Hematopoietic multipotent progenitor cell treated with erythropoietin and hydrocortisone succinate and interleukin-3 and kit ligand, for 15 days (in vitro differentiated cells): ENCODE measurements at regions not wholly inside any gene's neighbourhood (a gene's known extent, or its start where the extent isn't known, plus 50 kb on each side); places are given as distances from the start of the nearest gene placed in this dataset.
"Not testable (repeated sequence)": the region's sequence is repeated elsewhere in the genome, so short reads cannot be mapped to it uniquely, and the experiment has no call there.

Source experiments
- DNase-seq: peaks from one replicate; pipeline ENCODE4 v3.0.0-alpha.2; 2015; ENCODE audit warnings: low spot score

DNA sequence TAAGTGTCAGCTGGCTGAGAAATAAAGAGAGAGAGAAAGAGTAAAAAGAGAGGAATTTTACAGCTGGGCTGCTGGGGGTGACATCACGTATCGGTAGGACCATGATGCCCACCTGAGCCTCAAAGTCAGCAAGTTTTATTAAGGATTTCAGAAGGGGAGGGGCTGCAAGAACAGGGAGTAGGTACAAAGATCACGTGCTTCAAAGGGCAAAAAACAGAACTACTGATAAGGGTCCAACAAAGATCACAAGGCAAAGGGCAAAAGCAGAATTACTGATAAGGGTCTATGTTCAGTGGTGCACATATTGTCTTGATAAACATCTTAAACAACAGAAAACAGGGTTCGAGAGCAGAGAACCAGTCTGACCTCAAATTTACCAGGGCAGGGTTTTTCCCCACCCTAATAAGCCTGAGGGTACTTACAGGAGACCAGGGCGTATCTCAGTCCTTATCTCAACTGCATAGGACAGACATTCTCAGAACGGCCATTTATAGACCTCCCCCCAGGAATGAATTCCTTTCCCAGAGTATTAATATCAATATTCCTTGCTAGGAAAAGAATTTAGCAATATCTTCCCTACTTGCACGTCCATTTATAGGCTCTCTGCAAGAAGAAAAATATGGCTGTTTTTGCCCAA lies 128.3 kb upstream of the PZP start:
- DNase-seq: not testable (repeated sequence)

DNA sequence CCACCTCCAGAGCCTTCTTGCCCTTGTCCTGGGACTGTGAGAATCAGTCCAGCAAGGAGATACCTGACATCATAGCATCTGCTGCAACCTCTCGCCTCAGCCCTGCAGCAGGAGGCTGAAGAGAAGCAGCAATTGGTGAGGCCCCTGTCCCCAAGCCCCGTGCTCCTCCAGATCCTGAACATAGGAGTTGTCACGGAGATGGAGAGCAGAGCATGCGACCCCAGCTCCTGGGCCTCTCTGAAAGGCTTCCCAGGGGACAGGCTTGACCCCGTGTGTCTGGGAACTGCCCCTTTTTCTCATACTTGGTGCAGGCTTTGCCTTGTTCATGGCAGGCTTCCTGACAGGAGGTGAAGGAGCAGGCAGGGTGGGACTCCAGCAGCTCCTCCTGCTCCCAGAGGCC lies 127.7 kb upstream of the PZP start:
- DNase-seq: no peak

DNA sequence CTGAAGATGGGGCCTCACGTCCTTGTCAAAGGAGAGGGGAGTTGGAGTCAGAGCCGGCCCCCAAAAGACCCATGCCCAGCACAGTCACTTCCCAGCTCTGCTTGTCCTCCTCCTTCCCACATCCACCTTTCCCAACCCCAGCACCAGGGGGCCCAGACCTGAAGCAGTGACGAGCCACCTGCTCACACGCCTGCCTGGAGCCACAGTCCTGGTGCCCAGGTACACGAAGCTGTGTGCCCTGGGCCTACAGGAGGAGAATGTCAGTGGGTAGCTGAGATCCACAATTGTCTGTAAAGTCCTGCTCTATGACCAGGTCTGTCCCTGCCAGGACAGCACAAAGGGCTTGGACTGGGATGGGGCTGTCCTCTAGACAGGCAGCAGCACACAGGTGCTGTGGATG lies 126.8 kb upstream of the PZP start:
- DNase-seq: no peak

DNA sequence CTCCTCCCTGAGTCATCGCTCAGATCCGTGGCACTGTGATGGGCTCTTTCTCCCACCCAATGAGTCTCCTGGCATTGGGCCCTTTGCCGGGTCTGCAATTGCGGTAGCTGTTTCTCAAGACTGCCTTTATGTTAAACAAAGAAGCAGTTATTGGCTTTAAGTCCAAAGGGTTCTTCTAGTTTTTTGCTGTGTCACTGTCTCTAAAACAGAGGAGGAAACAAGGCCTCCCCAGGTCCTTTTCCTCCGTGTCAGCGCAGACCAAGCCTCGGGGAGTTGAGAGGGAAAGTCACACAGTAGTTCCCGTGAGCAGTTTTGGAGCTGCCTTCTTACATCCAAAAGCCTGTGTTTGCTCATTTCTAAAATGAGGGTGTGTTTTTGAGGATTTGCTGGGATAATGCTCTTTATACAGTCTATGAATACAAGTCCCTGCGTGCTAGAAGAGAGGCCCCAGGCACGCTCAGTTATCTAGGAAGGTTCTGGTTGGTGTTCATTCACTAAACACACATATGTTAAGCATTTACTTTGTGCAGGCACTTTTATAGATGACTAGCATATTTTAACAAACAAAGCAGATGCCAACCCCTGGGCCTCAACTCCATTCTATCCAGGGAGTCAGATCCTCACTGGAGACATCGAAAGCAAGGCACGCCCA lies 126.0 kb upstream of the PZP start:
- DNase-seq: no peak

DNA sequence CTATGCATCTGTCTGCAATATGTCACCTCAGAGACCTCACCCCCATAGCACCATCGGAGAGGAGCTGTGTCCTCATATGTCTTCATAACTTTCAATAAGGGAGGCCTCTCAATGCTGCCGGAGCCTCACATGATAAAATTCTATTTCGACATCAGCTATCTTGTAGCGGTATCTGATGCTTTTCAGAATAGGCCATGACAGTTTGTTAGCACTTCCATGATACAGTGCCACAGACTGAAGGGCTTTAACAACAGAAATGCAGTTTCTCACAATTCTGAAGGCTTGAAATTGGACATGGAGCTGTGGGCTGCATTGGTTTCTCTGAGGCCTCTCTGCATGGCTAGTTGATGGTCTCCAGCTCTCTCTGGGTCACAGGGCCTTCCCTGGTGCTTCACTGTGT lies 125.0 kb upstream of the PZP start:
- no peak for DNase-seq

DNA sequence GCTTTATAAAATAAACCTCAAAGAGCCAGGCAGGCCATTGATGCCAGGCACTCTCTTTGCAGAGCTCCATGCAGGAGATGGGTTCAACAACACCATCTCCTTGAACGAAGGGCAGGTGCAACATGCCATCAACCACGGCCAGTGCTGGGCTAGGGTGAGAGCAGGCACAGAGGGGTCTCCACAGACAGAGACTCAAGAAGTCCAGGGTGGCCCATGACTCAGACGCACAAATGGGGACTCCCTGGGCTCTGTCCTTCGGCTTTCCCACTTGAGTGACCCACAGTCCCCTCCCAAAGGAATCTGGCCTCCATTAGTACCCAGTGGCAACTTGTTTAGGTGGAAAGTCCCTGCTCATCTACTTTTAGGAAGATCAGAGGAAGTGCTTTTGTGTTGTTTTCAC lies 124.4 kb upstream of the PZP start:
- no peak for DNase-seq

DNA sequence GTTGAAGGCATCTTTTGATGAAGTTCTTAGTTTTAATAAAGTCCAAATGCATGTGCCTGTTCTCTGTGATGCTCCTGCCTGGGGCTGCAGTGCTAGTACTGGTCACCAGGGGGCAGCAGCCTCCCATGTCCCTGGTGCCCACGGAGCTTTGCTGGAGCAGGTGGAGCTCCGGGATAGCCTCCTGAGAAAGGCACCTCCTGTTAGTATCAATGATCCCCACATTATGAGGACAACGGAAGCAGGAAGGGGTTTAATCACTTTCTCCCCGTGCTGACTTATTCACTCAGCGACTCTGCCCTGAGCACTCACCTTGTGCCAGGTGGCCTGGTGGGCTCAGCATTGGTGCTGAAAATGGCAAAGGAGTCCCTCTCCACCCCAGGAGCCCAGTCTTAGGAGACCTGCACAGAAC lies 123.0 kb upstream of the PZP start:
- DNase-seq: peak; percentile 66

DNA sequence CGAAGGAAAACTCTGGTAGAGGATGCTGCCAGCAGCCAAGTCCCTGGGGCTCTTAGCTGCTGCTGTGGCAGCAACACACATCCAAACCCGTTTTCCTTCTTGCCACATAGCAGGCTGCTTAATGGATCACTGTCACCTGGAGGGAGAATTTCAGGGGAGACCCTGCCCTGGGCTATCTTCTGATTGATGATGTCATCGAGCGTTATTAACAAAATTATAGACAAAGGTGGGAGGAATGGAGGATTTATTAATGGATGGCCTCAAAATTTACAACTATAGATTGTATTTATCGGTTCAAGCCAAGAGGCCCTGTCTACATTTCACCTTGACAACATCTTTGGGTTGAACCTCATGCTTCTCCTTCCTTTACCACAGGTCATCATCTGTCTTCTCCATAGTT lies 120.8 kb upstream of the PZP start:
- no peak for DNase-seq

DNA sequence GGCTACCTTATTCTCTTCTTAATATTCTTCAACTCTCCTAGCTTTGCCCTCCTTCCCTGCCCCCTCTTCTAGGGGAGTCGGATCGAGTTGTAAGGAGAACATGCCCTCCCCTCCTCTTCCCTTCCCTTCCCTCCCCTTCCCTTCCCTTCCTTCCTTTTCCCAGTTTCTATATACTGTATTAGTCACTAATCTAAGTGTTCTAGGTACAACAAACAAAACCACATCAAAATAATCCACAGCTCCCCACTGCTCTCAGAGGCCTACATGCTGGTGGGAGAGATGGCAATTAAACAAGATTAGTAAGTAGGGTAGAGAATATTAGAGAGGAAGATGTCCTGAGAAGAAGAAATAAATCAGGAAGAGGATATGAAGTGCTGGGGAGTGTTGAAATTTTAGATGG lies 119.9 kb upstream of the PZP start:
- no peak for DNase-seq

DNA sequence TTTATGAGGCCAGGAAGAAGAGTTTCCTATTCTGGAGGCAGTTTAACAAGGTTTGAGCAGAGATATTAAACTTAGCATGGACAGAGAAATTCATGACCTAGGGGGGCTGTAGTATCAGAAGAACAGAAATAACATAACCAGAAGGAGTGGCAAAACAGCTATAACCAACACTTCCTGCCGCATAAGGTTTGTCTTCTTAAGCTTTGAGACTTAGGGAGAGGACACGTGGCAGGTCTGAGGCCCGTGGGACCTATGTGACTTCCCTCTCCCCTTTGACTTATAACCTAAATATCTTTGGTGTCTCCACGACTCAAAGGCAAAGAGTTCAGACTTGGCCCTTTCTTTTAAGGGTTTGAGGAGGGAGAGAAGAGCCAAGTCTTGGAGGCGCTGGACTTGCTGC lies 119.1 kb upstream of the PZP start:
- no peak for DNase-seq

DNA sequence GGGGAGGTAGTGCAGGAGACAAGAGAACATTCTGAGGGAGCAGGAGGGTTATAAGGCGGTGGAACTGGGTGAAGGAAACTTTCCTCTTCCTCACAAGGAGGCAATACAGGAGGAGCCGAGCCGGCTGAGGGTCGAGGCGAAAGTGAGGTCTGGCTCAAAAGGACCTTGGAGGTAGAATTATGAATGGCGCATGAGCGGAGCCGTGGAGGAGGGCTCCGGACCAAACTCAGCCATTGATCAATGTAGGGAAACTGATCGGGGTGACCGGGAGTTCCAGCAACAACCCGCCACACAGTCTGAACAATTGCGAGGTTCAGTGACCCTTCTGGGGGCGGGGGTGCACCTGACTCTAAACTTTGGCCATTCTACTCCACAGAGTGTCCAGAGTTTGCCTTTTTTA lies 118.7 kb upstream of the PZP start:
- DNase-seq: not testable (repeated sequence)

DNA sequence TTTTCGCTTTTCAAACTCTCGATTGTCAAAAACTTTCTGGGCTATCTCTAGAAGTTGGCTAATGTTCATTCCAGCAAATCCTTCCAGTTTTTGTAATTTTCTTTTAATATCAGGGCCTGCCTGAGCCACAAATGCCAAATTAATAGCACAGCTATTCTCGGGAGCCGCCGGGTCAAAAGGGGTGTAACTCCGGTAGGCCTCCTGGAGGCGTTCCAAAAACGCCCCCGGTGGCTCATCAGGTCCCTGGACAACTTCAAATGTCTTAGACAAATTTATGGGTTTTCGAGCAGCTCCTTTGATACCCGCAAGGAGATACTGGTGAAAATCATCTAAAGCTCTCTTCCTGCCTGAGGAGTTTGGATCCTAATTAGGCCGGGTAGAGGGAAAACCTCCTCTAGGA lies 117.9 kb upstream of the PZP start:
- DNase-seq: no peak

DNA sequence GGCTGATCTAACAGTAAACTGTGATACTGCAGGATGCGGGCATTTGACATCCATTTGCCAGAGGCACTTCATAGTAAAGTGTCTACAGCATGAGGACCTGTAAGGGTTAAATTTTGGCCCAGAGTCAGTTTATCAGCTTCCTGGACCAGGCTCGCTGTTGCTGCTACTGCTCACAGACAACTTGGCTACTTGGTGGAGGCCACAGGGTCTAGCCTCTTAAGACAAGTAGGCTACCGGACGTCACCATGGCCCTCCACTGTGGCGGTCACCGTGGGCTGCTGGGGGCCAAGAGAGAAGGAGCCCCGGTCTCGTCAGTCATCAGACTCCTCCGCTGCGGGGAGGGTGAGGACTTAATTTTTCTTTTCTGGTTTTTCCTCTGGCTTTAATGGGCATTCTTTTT lies 117.3 kb upstream of the PZP start:
- DNase-seq: no peak

DNA sequence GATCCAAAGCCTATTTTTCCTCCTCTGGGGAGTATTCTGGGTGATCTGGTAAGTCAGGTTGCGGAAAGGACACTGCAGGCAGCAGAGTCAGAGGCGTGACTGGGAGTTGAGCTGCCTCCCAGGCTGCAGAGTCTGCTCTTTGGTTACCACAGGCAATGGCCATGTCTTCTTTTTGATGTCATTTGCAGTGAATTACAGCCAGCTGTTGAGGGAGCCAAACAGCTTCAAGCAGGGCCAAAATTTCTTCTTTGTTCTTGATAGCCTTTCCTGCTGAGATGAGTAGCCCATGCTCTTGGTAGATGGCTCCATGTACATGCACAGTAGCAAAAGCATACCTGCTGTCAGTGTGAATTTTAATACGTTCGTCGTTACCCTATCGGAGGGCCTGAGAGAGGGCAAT lies 116.6 kb upstream of the PZP start:
- DNase-seq: no peak

DNA sequence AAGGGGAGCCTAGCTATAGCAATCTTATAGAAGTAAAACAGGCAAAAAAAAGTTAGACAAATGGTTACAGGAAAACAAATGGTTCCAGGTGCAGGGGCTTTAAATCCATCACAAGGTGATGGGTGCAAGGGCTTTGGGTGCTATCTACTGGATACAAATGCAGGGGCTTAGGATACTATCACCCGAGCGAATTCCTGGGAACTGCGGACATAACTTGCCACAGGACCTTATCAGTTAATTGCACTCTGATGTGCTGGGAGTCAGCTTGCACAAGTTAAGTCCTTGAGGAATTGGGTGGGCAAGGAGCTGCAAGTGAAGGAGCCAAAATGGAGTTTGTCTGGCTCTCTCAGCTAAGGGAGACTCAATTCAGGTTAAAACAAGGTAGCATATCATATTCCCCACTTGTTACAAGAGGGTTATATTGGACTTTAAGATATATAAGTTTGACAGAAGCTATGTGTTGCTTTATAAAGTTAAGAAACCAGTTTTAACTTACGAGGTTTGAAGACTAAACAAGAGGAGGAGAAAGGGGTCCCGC lies 115.0 kb upstream of the PZP start:
- DNase-seq: no peak

DNA sequence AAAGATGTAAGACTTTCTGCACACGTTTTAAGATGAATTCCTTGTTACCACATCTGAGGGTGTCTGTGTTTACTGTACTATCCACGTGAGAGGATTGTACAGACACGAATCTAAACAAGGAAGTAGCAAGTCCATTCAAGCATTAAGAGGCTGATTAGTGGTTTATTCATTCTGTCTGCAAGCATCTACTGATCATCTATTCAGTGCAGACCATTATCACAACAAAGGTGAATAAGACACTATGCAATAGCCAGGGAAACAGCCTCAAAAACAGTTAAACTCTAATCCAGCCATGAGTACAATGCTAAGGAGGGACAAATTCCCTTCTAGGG lies 111.6 kb upstream of the PZP start:
- no peak for DNase-seq

DNA sequence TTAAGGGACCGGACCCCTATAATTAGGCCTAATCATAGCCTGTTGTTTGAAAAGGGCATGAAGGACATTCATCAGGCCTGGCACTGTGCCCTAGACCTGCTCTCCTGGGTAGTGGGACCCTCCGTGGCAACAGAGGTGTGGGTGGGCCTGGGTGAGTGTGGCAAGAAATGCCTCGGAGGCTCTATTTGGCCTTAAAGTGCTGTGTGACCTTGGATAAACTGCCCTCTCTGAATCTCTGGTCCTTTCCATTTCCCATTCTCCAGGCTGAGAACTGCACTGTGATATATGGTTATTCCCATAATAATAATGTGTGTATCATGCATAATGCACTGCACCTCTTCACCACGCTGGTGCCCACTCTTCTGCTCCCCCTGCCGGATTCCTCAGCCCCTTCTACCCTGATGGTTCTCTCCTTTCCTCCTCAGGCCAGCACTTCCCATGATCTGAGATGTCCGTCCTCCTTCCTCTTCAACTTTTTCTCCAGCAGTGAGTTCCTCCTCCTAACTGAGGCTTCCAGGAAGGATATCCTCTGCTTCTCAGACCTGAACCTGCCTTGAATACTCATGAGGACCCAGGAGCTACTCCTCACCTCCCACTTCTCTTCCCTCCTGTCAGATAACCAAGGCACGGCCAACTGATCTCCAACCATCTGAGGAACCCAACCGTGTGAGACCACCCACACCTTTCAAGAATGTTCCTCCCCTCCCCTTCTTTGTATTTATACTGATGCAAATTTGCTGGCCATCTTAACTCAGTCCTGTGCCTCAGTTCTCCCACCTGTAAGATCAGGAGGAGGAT lies 111.0 kb upstream of the PZP start:
- no peak for DNase-seq

DNA sequence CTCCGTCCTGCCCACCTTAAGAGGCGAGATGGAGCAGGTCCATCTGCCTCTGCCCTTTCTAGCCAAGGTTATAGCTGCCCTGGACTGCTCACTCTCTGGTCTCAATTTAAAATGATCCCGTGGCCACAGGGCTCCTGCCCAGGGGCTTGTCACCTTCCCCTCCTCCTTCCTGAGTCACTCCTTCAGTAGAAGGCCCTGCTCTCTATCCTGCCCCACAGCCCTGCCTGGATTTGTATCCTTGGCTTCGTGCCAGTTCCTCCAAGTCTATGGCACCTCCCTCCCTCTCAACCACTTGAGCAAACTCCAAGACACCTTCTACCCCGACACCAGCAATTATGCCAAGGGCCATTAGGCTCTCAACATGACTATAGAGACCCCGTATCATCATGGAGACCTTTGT lies 105.3 kb upstream of the PZP start:
- not testable (repeated sequence) for DNase-seq

DNA sequence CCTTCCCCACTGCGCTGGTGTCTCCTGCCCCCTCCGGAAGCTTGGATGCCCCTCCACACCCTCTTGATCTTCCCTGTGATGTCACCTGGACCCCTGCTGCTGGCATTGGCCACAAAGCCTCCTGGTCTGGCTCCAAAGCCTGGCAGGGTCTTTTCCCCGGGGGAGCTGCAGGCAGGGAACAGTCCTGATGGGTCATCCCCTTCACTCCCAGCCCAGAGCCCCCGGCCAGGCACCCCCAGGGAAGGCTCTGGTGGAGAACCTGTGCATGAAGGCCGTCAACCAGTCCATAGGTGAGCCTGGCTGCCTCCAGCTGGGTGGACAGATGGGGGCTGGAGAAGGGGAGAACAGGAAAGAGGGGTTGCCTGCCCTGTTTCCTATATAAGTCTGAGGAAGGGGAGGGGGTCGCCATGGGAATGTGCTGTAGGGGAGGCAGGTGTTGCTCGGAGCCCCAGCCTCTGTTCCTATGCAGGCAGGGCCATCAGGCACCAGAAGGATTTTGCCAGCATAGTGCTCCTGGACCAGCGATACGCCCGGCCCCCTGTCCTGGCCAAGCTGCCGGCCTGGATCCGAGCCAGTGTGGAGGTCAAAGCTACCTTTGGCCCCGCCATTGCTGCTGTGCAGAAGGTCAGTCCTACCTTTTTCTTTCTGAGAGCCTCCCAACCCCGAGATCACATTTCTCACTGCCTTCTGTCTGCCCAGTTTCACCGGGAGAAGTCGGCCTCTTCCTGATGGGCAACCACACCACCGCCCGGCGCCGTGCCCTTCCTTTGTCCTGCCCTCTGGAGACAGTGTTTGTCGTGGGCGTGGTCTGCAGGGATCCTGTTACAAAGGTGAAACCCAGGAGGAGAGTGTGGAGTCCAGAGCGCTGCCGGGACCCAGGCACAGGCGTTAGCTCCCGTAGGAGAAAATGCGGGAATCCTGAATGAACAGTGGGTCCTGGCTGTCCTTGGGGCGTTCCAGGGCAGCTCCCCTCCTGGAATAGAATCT lies 104.5 kb upstream of the PZP start:
- not testable (repeated sequence) for DNase-seq

DNA sequence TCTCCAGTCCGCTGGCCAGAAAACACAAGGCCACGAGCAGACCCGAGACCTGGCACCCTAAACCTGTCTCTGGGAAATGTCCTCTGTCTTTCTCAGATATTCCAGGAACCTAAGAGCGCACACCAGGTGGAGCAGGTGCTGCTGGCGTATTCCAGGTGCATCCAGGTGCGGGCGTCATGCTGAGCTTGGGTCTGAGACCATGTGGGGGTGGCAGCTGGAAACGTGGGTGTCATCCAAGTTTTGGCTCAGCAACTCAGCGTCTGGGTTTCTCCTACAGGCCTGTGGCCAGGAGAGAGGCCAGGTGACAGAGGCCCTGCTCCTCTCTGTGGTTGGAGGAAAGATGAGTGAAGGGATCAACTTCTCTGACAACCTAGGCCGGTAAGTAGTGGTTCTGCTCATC lies 103.3 kb upstream of the PZP start:
- DNase-seq: not testable (repeated sequence)

DNA sequence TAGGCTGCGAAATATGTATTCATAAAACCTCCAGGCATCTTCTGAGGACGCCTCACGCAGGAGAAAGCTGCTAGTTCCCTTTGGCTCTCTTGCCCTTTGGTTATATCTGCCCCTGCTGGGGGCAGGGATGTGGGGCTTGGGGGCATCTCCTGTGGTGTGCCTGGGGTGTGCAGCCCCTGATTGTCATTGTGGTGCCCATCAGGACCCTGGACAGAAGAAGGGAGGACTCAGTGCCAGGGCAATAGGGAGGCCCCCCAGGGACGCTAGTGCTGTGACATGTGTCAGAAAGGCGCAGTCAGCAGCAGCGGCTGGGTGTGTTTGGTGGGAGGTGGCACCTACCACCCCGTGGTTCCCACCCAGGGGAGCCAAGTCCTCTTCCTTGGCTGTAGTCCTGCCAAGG lies 102.5 kb upstream of the PZP start:
- not testable (repeated sequence) for DNase-seq

DNA sequence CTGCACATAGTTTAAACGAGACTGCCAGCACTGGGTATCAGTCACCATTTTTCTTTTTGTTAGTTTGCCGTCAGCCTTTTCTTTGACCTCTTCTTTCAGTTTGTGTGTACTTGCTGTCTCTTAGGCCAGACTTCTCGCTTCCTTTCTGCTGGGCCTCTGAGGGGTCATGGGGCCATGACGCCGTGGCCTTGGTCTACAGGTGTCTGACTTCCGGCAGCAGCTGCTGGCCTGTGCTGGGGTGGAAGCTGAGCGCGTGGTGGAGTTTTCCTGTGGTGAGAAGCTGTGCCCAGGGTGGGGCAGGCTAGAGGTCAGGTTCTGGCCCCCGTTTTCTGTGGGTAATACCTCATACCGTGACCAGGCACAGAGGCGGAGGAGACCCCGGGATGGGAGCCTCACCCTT lies 101.6 kb upstream of the PZP start:
- not testable (repeated sequence) for DNase-seq
